ENCODE measurements at regions not wholly inside any gene's neighbourhood (a gene's known extent, or its start where the extent isn't known, plus 50 kb on each side); places are given as distances from the start of the nearest gene placed in this dataset.

DNA sequence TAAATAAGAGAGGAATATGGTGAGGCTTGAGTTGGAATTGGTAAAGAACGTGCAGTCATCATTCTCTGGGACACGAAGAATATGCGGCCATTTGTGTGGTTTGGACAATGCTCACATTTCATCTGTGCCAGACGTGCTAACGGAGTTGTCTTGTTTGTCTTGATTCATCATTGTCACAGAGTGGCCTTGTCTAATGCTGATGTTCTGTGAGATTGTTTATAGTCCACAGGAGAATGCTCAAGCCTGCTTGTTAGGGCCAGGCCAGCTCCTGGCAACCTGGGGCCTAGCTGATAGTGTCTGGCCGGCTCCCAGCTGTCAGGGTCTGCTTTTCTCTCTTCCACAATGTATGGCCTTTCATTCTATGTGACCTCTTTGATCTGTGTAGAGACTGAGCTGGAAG lies 384.7 kb downstream of the EDEM1 start:
- no peak for TF ChIP-seq ARNTL (CRISPR knock-in tag; IDR thresholded peaks at IDR 0.05; ENCODE audit: borderline replicate concordance, low read depth)
- TF ChIP-seq, protein P1, sequence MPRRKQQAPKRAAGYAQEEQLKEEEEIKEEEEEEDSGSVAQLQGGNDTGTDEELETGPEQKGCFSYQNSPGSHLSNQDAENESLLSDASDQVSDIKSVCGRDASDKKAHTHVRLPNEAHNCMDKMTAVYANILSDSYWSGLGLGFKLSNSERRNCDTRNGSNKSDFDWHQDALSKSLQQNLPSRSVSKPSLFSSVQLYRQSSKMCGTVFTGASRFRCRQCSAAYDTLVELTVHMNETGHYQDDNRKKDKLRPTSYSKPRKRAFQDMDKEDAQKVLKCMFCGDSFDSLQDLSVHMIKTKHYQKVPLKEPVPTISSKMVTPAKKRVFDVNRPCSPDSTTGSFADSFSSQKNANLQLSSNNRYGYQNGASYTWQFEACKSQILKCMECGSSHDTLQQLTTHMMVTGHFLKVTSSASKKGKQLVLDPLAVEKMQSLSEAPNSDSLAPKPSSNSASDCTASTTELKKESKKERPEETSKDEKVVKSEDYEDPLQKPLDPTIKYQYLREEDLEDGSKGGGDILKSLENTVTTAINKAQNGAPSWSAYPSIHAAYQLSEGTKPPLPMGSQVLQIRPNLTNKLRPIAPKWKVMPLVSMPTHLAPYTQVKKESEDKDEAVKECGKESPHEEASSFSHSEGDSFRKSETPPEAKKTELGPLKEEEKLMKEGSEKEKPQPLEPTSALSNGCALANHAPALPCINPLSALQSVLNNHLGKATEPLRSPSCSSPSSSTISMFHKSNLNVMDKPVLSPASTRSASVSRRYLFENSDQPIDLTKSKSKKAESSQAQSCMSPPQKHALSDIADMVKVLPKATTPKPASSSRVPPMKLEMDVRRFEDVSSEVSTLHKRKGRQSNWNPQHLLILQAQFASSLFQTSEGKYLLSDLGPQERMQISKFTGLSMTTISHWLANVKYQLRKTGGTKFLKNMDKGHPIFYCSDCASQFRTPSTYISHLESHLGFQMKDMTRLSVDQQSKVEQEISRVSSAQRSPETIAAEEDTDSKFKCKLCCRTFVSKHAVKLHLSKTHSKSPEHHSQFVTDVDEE (CRISPR knock-in tag; IDR thresholded peaks at IDR 0.05) = no peak
- no peak for TF ChIP-seq OSR1 (CRISPR knock-in tag; IDR thresholded peaks at IDR 0.05)
- TF ChIP-seq TOX (CRISPR knock-in tag; IDR thresholded peaks at IDR 0.05; ENCODE audit: borderline replicate concordance) = no peak
- TF ChIP-seq ZFP30 (CRISPR knock-in tag; IDR thresholded peaks at IDR 0.05) = no peak
- no peak for TF ChIP-seq GLIS3 (CRISPR knock-in tag; IDR thresholded peaks at IDR 0.05)
- no peak for TF ChIP-seq RARB (CRISPR knock-in tag; IDR thresholded peaks at IDR 0.05)
